ENCODE measurements at regions not wholly inside any gene's neighbourhood (a gene's known extent, or its start where the extent isn't known, plus 50 kb on each side); places are given as distances from the start of the nearest gene placed in this dataset.

- peak; percentile 64 for TF ChIP-seq PAXIP1 (CRISPR knock-in tag; conservative IDR thresholded peaks at IDR 0.05)
- TF ChIP-seq HDAC1 (CRISPR knock-in tag; IDR thresholded peaks at IDR 0.05), result peak; percentile 36; the same call in 1 of the 2 replicates
- 0 out of 2 replicates have a peak, but pooled peaks have one; percentile 54 for TF ChIP-seq JUN (CRISPR knock-in tag; IDR thresholded peaks at IDR 0.05)
- no peak for TF ChIP-seq NFYC (CRISPR knock-in tag; IDR thresholded peaks at IDR 0.05)
- TF ChIP-seq THRA (CRISPR knock-in tag; IDR thresholded peaks at IDR 0.05; ENCODE audit: borderline replicate concordance), result no peak
- TF ChIP-seq ZGPAT (CRISPR knock-in tag; IDR thresholded peaks at IDR 0.05), result 0 out of 2 replicates have a peak, but pooled peaks have one; percentile 28
- peak in 1 of 2 experiments; percentile 50; a peak in 1 of 4 replicates for TF ChIP-seq EP300 (IDR thresholded peaks at IDR 0.05; ENCODE audit: low read depth in 2 of 2, low read length in 2 of 2)
- TF ChIP-seq EP300 (CRISPR knock-in tag; IDR thresholded peaks at IDR 0.05; ENCODE audit: borderline replicate concordance), result peak; percentile 32; the same call in 1 of the 2 replicates
- TF ChIP-seq ETV5 (CRISPR knock-in tag; IDR thresholded peaks at IDR 0.05; ENCODE audit: borderline replicate concordance), result peak; percentile 39; the same call in 1 of the 2 replicates
- TF ChIP-seq YY1 (IDR thresholded peaks at IDR 0.05; ENCODE audit: insufficient read depth, insufficient replicate concordance, low read depth, low read length), result peak; percentile 13
- TF ChIP-seq IRF2 (CRISPR knock-in tag; IDR thresholded peaks at IDR 0.05), result no peak
- no peak for TF ChIP-seq ZNF230 (CRISPR knock-in tag; IDR thresholded peaks at IDR 0.05)
- TF ChIP-seq FOXP1 (IDR thresholded peaks at IDR 0.05), result no peak
- TF ChIP-seq FOXP1 (CRISPR knock-in tag; IDR thresholded peaks at IDR 0.05), result peak; percentile 26; the same call in 1 of the 2 replicates
- peak; percentile 70 for TF ChIP-seq HNF4G (IDR thresholded peaks at IDR 0.05; ENCODE audit: borderline replicate concordance, low read depth, low read length)
- 0 out of 2 replicates have a peak, but pooled peaks have one; percentile 45 for TF ChIP-seq HNF4G (CRISPR knock-in tag; IDR thresholded peaks at IDR 0.05; ENCODE audit: borderline replicate concordance, low read depth)
- no peak for TF ChIP-seq IRX3 (CRISPR knock-in tag; IDR thresholded peaks at IDR 0.05; ENCODE audit: borderline replicate concordance, low read depth)
- TF ChIP-seq GFI1 (CRISPR knock-in tag; IDR thresholded peaks at IDR 0.05; ENCODE audit: borderline replicate concordance), result peak; percentile 30; the same call in 1 of the 2 replicates
- TF ChIP-seq ZNF12 (CRISPR knock-in tag; IDR thresholded peaks at IDR 0.05), result peak; percentile 96
- TF ChIP-seq ZNF143 (CRISPR knock-in tag; IDR thresholded peaks at IDR 0.05), result no peak
- 0 out of 2 replicates have a peak, but pooled peaks have one; percentile 16 for TF ChIP-seq SAP130 (CRISPR knock-in tag; IDR thresholded peaks at IDR 0.05; ENCODE audit: low read depth)
- TF ChIP-seq DNMT3B (CRISPR knock-in tag; conservative IDR thresholded peaks at IDR 0.05), result peak; percentile 35; the same call in 1 of the 2 replicates
- TF ChIP-seq TAF1 (CRISPR knock-in tag; IDR thresholded peaks at IDR 0.05), result no peak
- 0 out of 2 replicates have a peak, but pooled peaks have one; percentile 31 for TF ChIP-seq PHF21A (CRISPR knock-in tag; IDR thresholded peaks at IDR 0.05)
- peak; percentile 35; the same call in 1 of the 2 replicates for TF ChIP-seq PITX1 (CRISPR knock-in tag; IDR thresholded peaks at IDR 0.05)
- TF ChIP-seq CEBPG (CRISPR knock-in tag; IDR thresholded peaks at IDR 0.05), result 0 out of 2 replicates have a peak, but pooled peaks have one; percentile 4
These were observed 209.6 kb downstream of the BUD13 start (continued) for GRCh38 chr11:116563028-116563711.

Data from HepG2 (cell line).